ENCODE measurements at regions not wholly inside any gene's neighbourhood (a gene's known extent, or its start where the extent isn't known, plus 50 kb on each side); places are given as distances from the start of the nearest gene placed in this dataset.

DNA sequence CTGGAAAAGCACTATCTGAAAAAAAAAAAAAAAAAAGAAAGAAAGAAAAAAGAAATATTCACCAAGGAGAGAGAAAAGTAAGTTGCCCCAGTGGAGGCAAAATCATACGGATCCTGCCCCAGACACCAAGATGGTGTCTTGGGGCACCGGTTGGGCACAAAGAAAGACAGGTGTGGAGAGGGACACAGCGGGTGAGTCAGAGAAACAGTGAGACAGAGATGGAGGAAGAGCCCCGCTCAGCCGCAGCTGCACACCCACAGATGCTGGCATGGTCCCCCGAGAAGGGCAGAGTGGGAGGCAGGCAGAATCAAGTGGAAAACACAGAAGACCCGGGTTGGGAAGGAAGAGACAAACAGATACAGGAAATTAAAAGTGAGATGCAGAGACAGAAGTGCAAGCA, 129.7 kb upstream of the SMAD3 start:
- Mint-ChIP-seq H3K36me3 (ENCODE audit: unreplicated experiment) (no peaks in the 10 kb centered on the region), H3K4me3 (ENCODE audit: unreplicated experiment) (peak overlapping the region; percentile 66), H3K27me3 (ENCODE audit: unreplicated experiment) (no peaks in the 10 kb centered on the region), H3K9me3 (ENCODE audit: unreplicated experiment) (no peaks in the 10 kb centered on the region), H3K27ac (ENCODE audit: unreplicated experiment) (peak overlapping the region; percentile 88), H3K4me1 (ENCODE audit: unreplicated experiment) (peaks cover 43% of the 10 kb centered on the region)
- no peak for TF ChIP-seq CTCF (IDR thresholded peaks at IDR 0.05)
- no peak for DNase-seq (ENCODE audit: extremely low spot score, unreplicated experiment)

GRCh38 chr15:66936109-66936860, 129.1 kb upstream of the SMAD3 start:
- Mint-ChIP-seq H3K4me3 (ENCODE audit: unreplicated experiment) (peak overlapping the region; percentile 66), H3K4me1 (ENCODE audit: unreplicated experiment) (peaks cover 39% of the 10 kb centered on the region), H3K36me3 (ENCODE audit: unreplicated experiment) (no peaks in the 10 kb centered on the region), H3K9me3 (ENCODE audit: unreplicated experiment) (no peaks in the 10 kb centered on the region), H3K27ac (ENCODE audit: unreplicated experiment) (peak overlapping the region; percentile 88), H3K27me3 (ENCODE audit: unreplicated experiment) (no peaks in the 10 kb centered on the region)
- TF ChIP-seq CTCF (IDR thresholded peaks at IDR 0.05): no peak
- no peak for DNase-seq (ENCODE audit: extremely low spot score, unreplicated experiment)

GRCh38 chr15:66936861-66937582, 128.4 kb upstream of the SMAD3 start:
- TF ChIP-seq CTCF (IDR thresholded peaks at IDR 0.05): no peak
- Mint-ChIP-seq H3K36me3 (ENCODE audit: unreplicated experiment) (no peaks in the 10 kb centered on the region), H3K27ac (ENCODE audit: unreplicated experiment) (peak overlapping the region; percentile 88), H3K9me3 (ENCODE audit: unreplicated experiment) (no peaks in the 10 kb centered on the region), H3K27me3 (ENCODE audit: unreplicated experiment) (no peaks in the 10 kb centered on the region), H3K4me1 (ENCODE audit: unreplicated experiment) (peaks cover 31% of the 10 kb centered on the region), H3K4me3 (ENCODE audit: unreplicated experiment) (peak overlapping the region; percentile 66)
- no peak for DNase-seq (ENCODE audit: extremely low spot score, unreplicated experiment)

DNA sequence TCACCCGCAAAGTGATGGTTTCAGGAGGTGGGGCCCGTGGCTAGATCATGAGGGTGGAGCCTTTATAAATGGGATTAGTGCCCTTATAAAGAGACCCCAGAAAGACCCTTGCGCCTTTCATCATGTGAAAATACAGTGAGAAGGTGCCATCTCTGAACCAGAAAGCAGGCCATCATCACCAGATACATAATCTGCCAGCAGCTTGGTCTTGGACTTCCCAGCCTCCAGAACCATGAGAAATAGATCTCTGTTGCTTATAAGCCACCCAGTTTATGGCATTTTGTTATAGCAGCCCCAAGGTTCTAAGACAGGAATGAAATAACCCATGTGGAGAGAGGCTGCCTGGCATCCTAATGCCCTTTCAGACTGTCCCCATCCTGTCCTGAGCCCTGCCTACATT, 127.8 kb upstream of the SMAD3 start:
- no peak for DNase-seq (ENCODE audit: extremely low spot score, unreplicated experiment)
- H3K4me3 Mint-ChIP-seq (ENCODE audit: unreplicated experiment): no peak overlapping the region
- H3K27ac Mint-ChIP-seq (ENCODE audit: unreplicated experiment): no peak overlapping the region
- H3K27me3 Mint-ChIP-seq (ENCODE audit: unreplicated experiment): no peaks in the 10 kb centered on the region
- no peak for TF ChIP-seq CTCF (IDR thresholded peaks at IDR 0.05)
- H3K36me3 Mint-ChIP-seq (ENCODE audit: unreplicated experiment): no peaks in the 10 kb centered on the region
- H3K4me1 Mint-ChIP-seq (ENCODE audit: unreplicated experiment): peaks cover 26% of the 10 kb centered on the region
- H3K9me3 Mint-ChIP-seq (ENCODE audit: unreplicated experiment): no peaks in the 10 kb centered on the region

DNA sequence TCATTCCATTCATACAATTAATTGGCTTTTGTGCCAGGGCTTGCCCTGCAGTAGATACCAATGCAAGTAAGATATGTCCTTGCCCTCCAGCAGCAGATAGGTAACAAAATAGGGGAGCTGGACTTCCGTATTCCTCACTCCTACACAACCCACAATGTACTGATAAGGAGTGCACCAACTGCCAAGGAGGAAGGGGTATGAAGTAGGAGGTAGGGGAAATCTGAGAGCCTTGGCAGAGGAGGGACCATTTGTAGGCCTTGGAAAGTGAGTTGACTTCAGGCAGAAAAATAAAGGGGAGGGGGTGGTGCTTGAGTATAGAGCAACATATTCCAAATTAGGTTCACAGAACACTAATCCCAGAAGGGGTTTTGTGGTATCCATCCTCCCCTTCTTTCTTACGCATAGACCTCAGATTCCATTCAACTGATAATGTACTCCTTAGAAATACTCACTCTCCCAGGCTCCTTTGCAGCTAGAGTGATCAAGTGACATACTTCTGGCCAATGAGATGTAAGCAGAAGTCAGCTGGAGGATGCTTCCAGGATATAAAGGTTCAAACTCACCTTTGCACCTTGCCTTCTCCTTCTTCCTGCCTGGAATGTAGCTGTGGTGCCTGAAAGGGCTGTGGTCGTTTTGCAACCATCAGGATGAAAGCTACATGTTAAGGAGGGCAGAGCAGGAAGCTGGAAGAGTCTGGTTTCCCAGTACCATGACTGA, 127.1 kb upstream of the SMAD3 start:
- Mint-ChIP-seq H3K4me3 (ENCODE audit: unreplicated experiment) (no peak overlapping the region), H3K9me3 (ENCODE audit: unreplicated experiment) (no peaks in the 10 kb centered on the region), H3K36me3 (ENCODE audit: unreplicated experiment) (no peaks in the 10 kb centered on the region), H3K27me3 (ENCODE audit: unreplicated experiment) (no peaks in the 10 kb centered on the region), H3K27ac (ENCODE audit: unreplicated experiment) (no peak overlapping the region), H3K4me1 (ENCODE audit: unreplicated experiment) (peaks cover 20% of the 10 kb centered on the region)
- no peak for TF ChIP-seq CTCF (IDR thresholded peaks at IDR 0.05)
- DNase-seq (ENCODE audit: extremely low spot score, unreplicated experiment): no peak
